ENCODE measurements at regions not wholly inside any gene's neighbourhood (a gene's known extent, or its start where the extent isn't known, plus 50 kb on each side); places are given as distances from the start of the nearest gene placed in this dataset.

DNA sequence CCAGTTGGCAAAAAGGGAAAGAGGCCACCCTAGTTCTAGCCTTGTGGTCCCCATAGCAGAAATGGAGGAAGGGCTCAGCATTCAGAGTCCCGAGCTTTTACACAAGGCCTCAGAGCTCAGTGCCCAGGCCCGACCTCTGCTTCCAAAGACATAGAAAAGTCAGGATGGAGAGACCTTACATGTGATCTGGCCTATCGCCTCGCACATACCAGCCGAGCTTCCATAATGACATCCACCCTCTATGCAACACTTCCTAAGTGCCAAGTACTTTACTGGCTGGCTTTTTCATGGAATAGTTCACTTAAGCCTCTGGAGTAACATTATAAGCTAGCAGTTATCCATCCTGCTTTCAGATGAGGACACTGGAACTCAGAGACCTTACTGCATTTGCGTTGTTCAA lies 275.9 kb downstream of the FAM43A start:
- H3K4me3 ChIP-seq = no peak overlapping the region
- no peak overlapping the region for H3K27ac ChIP-seq
- intact Hi-C loops (cut with DNase I; ENCODE audit: low total_unique reads) = no loop called here
- TF ChIP-seq POLR2AphosphoS5 (IDR thresholded peaks at IDR 0.05) (no peak), CTCF (IDR thresholded peaks at IDR 0.05) (no peak), POLR2A (IDR thresholded peaks at IDR 0.05) (no peak)
- no peaks in the 10 kb centered on the region for H3K36me3 ChIP-seq
- H3K4me1 ChIP-seq = no peaks in the 10 kb centered on the region
- no peaks in the 10 kb centered on the region for H3K9me3 ChIP-seq
- DNase-seq (ENCODE audit: low spot score in 2 of 2) = no peak
- H3K27me3 ChIP-seq = no peaks in the 10 kb centered on the region

- Histone ChIP-seq H3K4me3 (no peak overlapping the region), H3K27ac (no peak overlapping the region), H3K9me3 (no peaks in the 10 kb centered on the region), H3K27me3 (no peaks in the 10 kb centered on the region), H3K4me1 (no peaks in the 10 kb centered on the region), H3K36me3 (no peaks in the 10 kb centered on the region)
- DNase-seq (ENCODE audit: low spot score in 2 of 2) = peak in 1 of 2 donors; percentile 10
- intact Hi-C loops (cut with DNase I; ENCODE audit: low total_unique reads) = no loop called here
- TF ChIP-seq CTCF (IDR thresholded peaks at IDR 0.05) (no peak), POLR2A (IDR thresholded peaks at IDR 0.05) (no peak), POLR2AphosphoS5 (IDR thresholded peaks at IDR 0.05) (no peak)
Observed at GRCh38 chr3:194962056-194962455, 276.4 kb downstream of the FAM43A start.

DNA sequence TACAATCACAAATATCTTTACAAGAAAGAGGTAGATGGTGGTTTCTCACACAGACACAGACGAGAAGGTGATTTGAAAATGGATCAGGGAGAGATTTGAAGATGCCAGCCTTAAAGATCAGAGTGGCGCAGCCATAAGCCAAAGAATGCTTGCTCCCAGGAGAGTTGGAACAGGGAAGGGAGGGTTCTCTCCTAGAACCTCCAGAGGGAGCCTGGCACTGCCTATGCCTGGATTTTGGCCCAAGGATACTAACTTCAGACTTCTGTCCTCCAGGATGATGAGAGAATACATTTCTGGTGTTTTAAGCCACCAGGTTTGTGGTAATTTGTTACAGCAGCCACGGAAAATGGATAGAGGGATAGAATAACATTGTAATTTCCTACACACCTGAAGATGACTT lies 279.1 kb downstream of the FAM43A start:
- Histone ChIP-seq H3K4me1 (no peaks in the 10 kb centered on the region), H3K36me3 (no peaks in the 10 kb centered on the region), H3K27ac (no peak overlapping the region), H3K9me3 (no peaks in the 10 kb centered on the region), H3K27me3 (no peaks in the 10 kb centered on the region), H3K4me3 (no peak overlapping the region)
- no peak for TF ChIP-seq POLR2AphosphoS5 (IDR thresholded peaks at IDR 0.05)
- no peak for TF ChIP-seq POLR2A (IDR thresholded peaks at IDR 0.05)
- TF ChIP-seq CTCF (IDR thresholded peaks at IDR 0.05) = no peak
- DNase-seq (ENCODE audit: low spot score in 2 of 2) = no peak
- intact Hi-C loops (cut with DNase I; ENCODE audit: low total_unique reads) = no loop called here

GRCh38 chr3:194967151-194968117 lies 281.8 kb downstream of the FAM43A start:
- Histone ChIP-seq H3K27me3 (no peaks in the 10 kb centered on the region), H3K27ac (no peak overlapping the region), H3K9me3 (no peaks in the 10 kb centered on the region), H3K4me3 (no peak overlapping the region), H3K36me3 (no peaks in the 10 kb centered on the region), H3K4me1 (no peaks in the 10 kb centered on the region)
- intact Hi-C loops (cut with DNase I; ENCODE audit: low total_unique reads) = no loop called here
- peak in 1 of 2 donors; percentile 7 for DNase-seq (ENCODE audit: low spot score in 2 of 2)
- TF ChIP-seq CTCF (IDR thresholded peaks at IDR 0.05) (no peak), POLR2A (IDR thresholded peaks at IDR 0.05) (no peak), POLR2AphosphoS5 (IDR thresholded peaks at IDR 0.05) (no peak)

- Histone ChIP-seq H3K36me3 (no peaks in the 10 kb centered on the region), H3K27ac (no peak overlapping the region), H3K4me1 (no peaks in the 10 kb centered on the region), H3K9me3 (no peaks in the 10 kb centered on the region), H3K4me3 (no peak overlapping the region), H3K27me3 (no peaks in the 10 kb centered on the region)
- no peak for DNase-seq (ENCODE audit: low spot score in 2 of 2)
- intact Hi-C loops (cut with DNase I; ENCODE audit: low total_unique reads) = no loop called here
- TF ChIP-seq POLR2AphosphoS5 (IDR thresholded peaks at IDR 0.05) (no peak), POLR2A (IDR thresholded peaks at IDR 0.05) (no peak), CTCF (IDR thresholded peaks at IDR 0.05) (no peak)
Observed at GRCh38 chr3:194970066-194970465, 284.4 kb downstream of the FAM43A start.
